Adipocyte (in vitro differentiated cells): ENCODE measurements at regions not wholly inside any gene's neighbourhood (a gene's known extent, or its start where the extent isn't known, plus 50 kb on each side); places are given as distances from the start of the nearest gene placed in this dataset.
A peak's percentile ranks its signal among the peaks of the same experiment; 100 is the strongest.
"Not testable (repeated sequence)": the region's sequence is repeated elsewhere in the genome, so short reads cannot be mapped to it uniquely, and the experiment has no call there.

Experiments used
- DNase-seq: peaks from one replicate; pipeline ENCODE4 v3.0.0-alpha.2; 2015; ENCODE audit warnings: low read depth
- H3K27me3 ChIP-seq: replicated peaks from 2 replicates; pipeline ENCODE4 v1.7.0; 2013; ENCODE audit warnings: mild to moderate bottlenecking, low read length, moderate library complexity; ENCODE audit not compliant: control insufficient read depth, insufficient read depth
- H3K36me3 ChIP-seq: 2 replicates; pipeline ENCODE4 v1.7.0; 2013; ENCODE audit warnings: low read length, mild to moderate bottlenecking, moderate library complexity; ENCODE audit not compliant: control insufficient read depth, insufficient read depth, severe bottlenecking
- H3K4me1 ChIP-seq: 2 replicates; pipeline ENCODE4 v1.7.0; 2013; ENCODE audit warnings: mild to moderate bottlenecking, low read length, moderate library complexity; ENCODE audit not compliant: control insufficient read depth, insufficient read depth
- H3K4me3 ChIP-seq: 2 replicates; pipeline ENCODE4 v1.7.0; 2013; ENCODE audit warnings: mild to moderate bottlenecking, low read length, moderate library complexity
- H3K9ac ChIP-seq: 2 replicates; pipeline ENCODE4 v1.7.0; 2013; ENCODE audit warnings: mild to moderate bottlenecking, low read length, moderate library complexity
- H3K9me3 ChIP-seq: 2 replicates; pipeline ENCODE4 v1.7.0; 2013; ENCODE audit warnings: mild to moderate bottlenecking, low read length, moderate library complexity; ENCODE audit not compliant: control insufficient read depth

GRCh38 chr6:134665029-134665723 lies 284.7 kb downstream of the ALDH8A1 start:
- Histone ChIP-seq H3K27me3 (no peaks in the 10 kb centered on the region), H3K4me1 (no peaks in the 10 kb centered on the region), H3K4me3 (no peak overlapping the region), H3K9ac (no peak overlapping the region), H3K9me3 (no peaks in the 10 kb centered on the region), H3K36me3 (no peaks in the 10 kb centered on the region)
- DNase-seq, result no peak

GRCh38 chr6:134663800-134664535 lies 285.9 kb downstream of the ALDH8A1 start:
- Histone ChIP-seq H3K4me1 (no peaks in the 10 kb centered on the region), H3K36me3 (no peaks in the 10 kb centered on the region), H3K4me3 (no peak overlapping the region), H3K9me3 (no peaks in the 10 kb centered on the region), H3K9ac (no peak overlapping the region), H3K27me3 (no peaks in the 10 kb centered on the region)
- DNase-seq, result peak; percentile 44

- Histone ChIP-seq H3K27me3 (no peaks in the 10 kb centered on the region), H3K4me3 (no peak overlapping the region), H3K4me1 (peaks cover 2% of the 10 kb centered on the region), H3K36me3 (no peaks in the 10 kb centered on the region), H3K9ac (no peak overlapping the region), H3K9me3 (no peaks in the 10 kb centered on the region)
- DNase-seq, result no peak
Observed at GRCh38 chr6:134663356-134663755, 286.5 kb downstream of the ALDH8A1 start.

- Histone ChIP-seq H3K4me1 (peaks cover 8% of the 10 kb centered on the region), H3K9ac (no peak overlapping the region), H3K36me3 (no peaks in the 10 kb centered on the region), H3K4me3 (no peak overlapping the region), H3K27me3 (no peaks in the 10 kb centered on the region), H3K9me3 (no peaks in the 10 kb centered on the region)
- DNase-seq, result no peak
Observed at GRCh38 chr6:134662077-134662700, 287.7 kb downstream of the ALDH8A1 start.

- not testable (repeated sequence) for H3K4me1 ChIP-seq, H3K9ac ChIP-seq, H3K4me3 ChIP-seq, DNase-seq, H3K9me3 ChIP-seq, H3K27me3 ChIP-seq, H3K36me3 ChIP-seq
Observed at GRCh38 chr6:134659885-134660284, 290.0 kb downstream of the ALDH8A1 start.

GRCh38 chr6:134658596-134658995 lies 291.3 kb downstream of the ALDH8A1 start:
- peaks cover 8% of the 10 kb centered on the region for H3K4me1 ChIP-seq
- H3K4me3 ChIP-seq, result no peak overlapping the region
- H3K9me3 ChIP-seq, result no peaks in the 10 kb centered on the region
- DNase-seq, result no peak
- H3K27me3 ChIP-seq, result no peaks in the 10 kb centered on the region
- no peak overlapping the region for H3K9ac ChIP-seq
- no peaks in the 10 kb centered on the region for H3K36me3 ChIP-seq

GRCh38 chr6:134657751-134658527 lies 292.0 kb downstream of the ALDH8A1 start:
- Histone ChIP-seq H3K4me3 (no peak overlapping the region), H3K4me1 (peaks cover 8% of the 10 kb centered on the region), H3K9me3 (no peaks in the 10 kb centered on the region), H3K9ac (no peak overlapping the region), H3K36me3 (no peaks in the 10 kb centered on the region), H3K27me3 (no peaks in the 10 kb centered on the region)
- no peak for DNase-seq

GRCh38 chr6:134657343-134657742 lies 292.6 kb downstream of the ALDH8A1 start:
- Histone ChIP-seq H3K4me1 (peaks cover 8% of the 10 kb centered on the region), H3K4me3 (no peak overlapping the region), H3K36me3 (no peaks in the 10 kb centered on the region), H3K9me3 (no peaks in the 10 kb centered on the region), H3K27me3 (no peaks in the 10 kb centered on the region), H3K9ac (no peak overlapping the region)
- no peak for DNase-seq

- Histone ChIP-seq H3K27me3 (no peaks in the 10 kb centered on the region), H3K36me3 (no peaks in the 10 kb centered on the region), H3K9me3 (no peaks in the 10 kb centered on the region), H3K9ac (no peak overlapping the region), H3K4me1 (peaks cover 8% of the 10 kb centered on the region), H3K4me3 (no peak overlapping the region)
- DNase-seq, result no peak
Observed at GRCh38 chr6:134654751-134655150, 295.1 kb downstream of the ALDH8A1 start.

- Histone ChIP-seq H3K4me1 (peaks cover 6% of the 10 kb centered on the region), H3K4me3 (no peak overlapping the region)
- DNase-seq, result no peak
Observed at GRCh38 chr6:134651519-134651918, 298.4 kb downstream of the ALDH8A1 start.

GRCh38 chr6:134647861-134648260 lies 302.0 kb downstream of the ALDH8A1 start:
- Histone ChIP-seq H3K9me3 (no peaks in the 10 kb centered on the region), H3K9ac (no peak overlapping the region), H3K36me3 (no peaks in the 10 kb centered on the region), H3K4me3 (no peak overlapping the region), H3K4me1 (peaks cover 17% of the 10 kb centered on the region), H3K27me3 (no peaks in the 10 kb centered on the region)
- peak; percentile 10 for DNase-seq

More at GRCh38 chr6:134651519-134651918, 298.4 kb downstream of the ALDH8A1 start:
- no peaks in the 10 kb centered on the region for H3K36me3 ChIP-seq
- no peaks in the 10 kb centered on the region for H3K27me3 ChIP-seq
- H3K9ac ChIP-seq, result no peak overlapping the region
- no peaks in the 10 kb centered on the region for H3K9me3 ChIP-seq
